GM12878 (cell line): ENCODE measurements at regions not wholly inside any gene's neighbourhood (a gene's known extent, or its start where the extent isn't known, plus 50 kb on each side); places are given as distances from the start of the nearest gene placed in this dataset.
A peak's percentile ranks its signal among the peaks of the same experiment; 100 is the strongest.
"Not testable (repeated sequence)": the region's sequence is repeated elsewhere in the genome, so short reads cannot be mapped to it uniquely, and the experiment has no call there.

ENCODE experiments used
- ATAC-seq: fragments of 200-7000 bp; cut with Tn5 transposase; 3 replicates; pipeline ENCODE4 v1.9.1; 2020; ENCODE audit warnings: mild to moderate bottlenecking, moderate library complexity
- BruUV-seq: library from RNA; stranded (reverse); fragments of 400-500 nt; replicated peaks from 2 replicates; lab custom pipeline; 2021; lab: Mats Ljungman, UMichigan
- CTCF ChIA-PET: fragments of 300-600 bp; sonication (Branson Sonifier 250); formaldehyde crosslinking; extraction: SDS; loops from one replicate; lab custom pipeline; 2021; ENCODE audit warnings: inconsistent platforms; lab: Yijun Ruan, JAX
- POLR2A ChIA-PET: fragments of 350-600 bp; formaldehyde crosslinking; extraction: SDS; loops from one replicate; lab custom pipeline; 2021; ENCODE audit warnings: inconsistent platforms; lab: Charles Lee
- RAD21 ChIA-PET: fragments of 300-600 bp; sonication (Branson Sonifier 250); formaldehyde crosslinking; loops from one replicate; lab custom pipeline; 2023; ENCODE audit warnings: antibody characterized with exemption; ENCODE audit not compliant: unreplicated experiment; lab: Charles Lee
- SMC1A ChIA-PET: fragments of 300-600 bp; sonication (Branson Sonifier 250); formaldehyde crosslinking; loops from one replicate; lab custom pipeline; 2023; ENCODE audit not compliant: unreplicated experiment, uncharacterized antibody; lab: Charles Lee
- DNase-seq: peaks from one replicate; pipeline ENCODE4 v3.0.0-alpha.2; 2011; ENCODE audit warnings: low read depth, low spot score
- FAIRE-seq: peaks from 3 replicates; lab custom pipeline; 2011; peaks lifted over from hg19 to GRCh38; lab: Jason Lieb, UNC
- H2AFZ ChIP-seq: 2 replicates; pipeline ENCODE4 v1.6.0; 2011; ENCODE audit warnings: low read depth, low read length, control low read depth; ENCODE audit not compliant: control insufficient read depth
- H3K27ac ChIP-seq: 2 replicates; pipeline ENCODE4 v1.5.1; 2011; ENCODE audit warnings: control low read depth; ENCODE audit not compliant: control insufficient read depth, insufficient read depth
- H3K27me3 ChIP-seq, 2 experiments: replicated peaks in 1 of 2; 2 replicates each; pipeline versions ENCODE4 v1.6.0 to v1.6.1; 2011; ENCODE audit warnings: low read length in 1 of 2; ENCODE audit not compliant: control insufficient read depth in 2 of 2, insufficient read depth in 2 of 2
- H3K36me3 ChIP-seq, 2 experiments: 2 replicates each; pipeline ENCODE4 v1.5.1; 2011; ENCODE audit warnings: low read length in 1 of 2; ENCODE audit not compliant: control insufficient read depth in 2 of 2, insufficient read depth in 2 of 2
- H3K4me1 ChIP-seq: 2 replicates; pipeline ENCODE4 v1.6.1; 2011; ENCODE audit warnings: mild to moderate bottlenecking, low read length, moderate library complexity, mixed read lengths; ENCODE audit not compliant: control insufficient read depth, insufficient read depth
- H3K4me2 ChIP-seq: 2 replicates; pipeline ENCODE4 v1.6.0; 2011; ENCODE audit warnings: control low read depth; ENCODE audit not compliant: control insufficient read depth, insufficient read depth
- H3K4me3 ChIP-seq: fragments of 200-600 bp; sonication (generic); 2 replicates; pipeline ENCODE4 v1.5.1; 2016
- H3K79me2 ChIP-seq: 2 replicates; pipeline ENCODE4 v1.6.0; 2011; ENCODE audit warnings: low read length; ENCODE audit not compliant: control insufficient read depth, insufficient read depth
- H3K9ac ChIP-seq: 2 replicates; pipeline ENCODE4 v1.8.0; 2011; ENCODE audit warnings: low read length, control low read depth, mixed read lengths; ENCODE audit not compliant: control insufficient read depth, insufficient read depth
- H3K9me3 ChIP-seq: replicated peaks from 3 replicates; pipeline ENCODE4 v1.5.1; 2011; ENCODE audit warnings: mild to moderate bottlenecking, low read length; ENCODE audit not compliant: control insufficient read depth, insufficient read depth
- H4K20me1 ChIP-seq: 2 replicates; pipeline ENCODE4 v1.6.0; 2011; ENCODE audit not compliant: control insufficient read depth, insufficient read depth
- ETV6 ChIP-seq, 2 experiments: fragments of 450-650 bp in 1 of 2; IDR thresholded peaks in 1 of 2; conservative IDR thresholded peaks in 1 of 2; 2 replicates each; pipeline ENCODE4 v1.6.1; 2014; ENCODE audit warnings: antibody characterized with exemption in 1 of 2, borderline replicate concordance in 1 of 2, low read depth in 1 of 2, mild to moderate bottlenecking in 1 of 2, moderate library complexity in 1 of 2
- NFXL1 ChIP-seq: fragments of 450-650 bp; IDR thresholded peaks from 2 replicates; pipeline ENCODE4 v1.6.1; 2017; ENCODE audit warnings: antibody characterized with exemption, mild to moderate bottlenecking, borderline replicate concordance
- POLR2A ChIP-seq: IDR thresholded peaks from 2 replicates; pipeline ENCODE4 v1.6.1; 2011; ENCODE audit warnings: low read depth, mild to moderate bottlenecking, low read length
- SPI1 ChIP-seq: IDR thresholded peaks from 2 replicates; pipeline ENCODE4 v1.6.1; 2011; ENCODE audit warnings: low read depth, mild to moderate bottlenecking, low read length, moderate library complexity, borderline replicate concordance; ENCODE audit not compliant: insufficient read depth
- YBX1 ChIP-seq: fragments of 450-650 bp; IDR thresholded peaks from 2 replicates; pipeline ENCODE4 v1.6.1; 2016; ENCODE audit warnings: antibody characterized with exemption
- WGBS: methylation state at CpG from one replicate; pipeline ENCODE4 v1.1.6; 2016; ENCODE audit warnings: low lambda C conversion rate; ENCODE audit not compliant: insufficient replicate concordance, insufficient coverage; ENCODE audit errors: missing lambda C conversion rate; 5-methylcytosine and 5-hydroxymethylcytosine counted together
- in situ Hi-C: fragments of 300-500 bp; cut with MboI; formaldehyde crosslinking; loops from 9 replicates; pipeline ENCODE4 v1.14.3; 2018; ENCODE audit warnings: mixed read lengths
- intact Hi-C: fragments of 100-400 bp; cut with micrococcal nuclease; formaldehyde crosslinking; loops from one replicate; pipeline ENCODE4 v1.14.2; 2022; ENCODE audit not compliant: unreplicated experiment
- TF ChIP-seq, protein P1 (sequence below): IDR thresholded peaks from 2 replicates; pipeline ENCODE4 v1.6.1; 2011; ENCODE audit warnings: low read depth, mild to moderate bottlenecking, low read length, moderate library complexity, borderline replicate concordance; ENCODE audit errors: extremely low read depth
- TF ChIP-seq, protein P2 (sequence below): fragments of 450-650 bp; IDR thresholded peaks from 2 replicates; pipeline ENCODE4 v1.6.1; 2018; ENCODE audit warnings: borderline replicate concordance, mild to moderate bottlenecking; ENCODE audit not compliant: partially characterized antibody
- TF ChIP-seq, protein P3 (sequence below): fragments of 450-650 bp; IDR thresholded peaks from 2 replicates; pipeline ENCODE4 v1.6.1; 2016; ENCODE audit warnings: mild to moderate bottlenecking
- TF ChIP-seq, protein P4 (sequence below): IDR thresholded peaks from 2 replicates; pipeline ENCODE4 v1.6.1; 2012; ENCODE audit warnings: low read length, inconsistent platforms

DNA sequence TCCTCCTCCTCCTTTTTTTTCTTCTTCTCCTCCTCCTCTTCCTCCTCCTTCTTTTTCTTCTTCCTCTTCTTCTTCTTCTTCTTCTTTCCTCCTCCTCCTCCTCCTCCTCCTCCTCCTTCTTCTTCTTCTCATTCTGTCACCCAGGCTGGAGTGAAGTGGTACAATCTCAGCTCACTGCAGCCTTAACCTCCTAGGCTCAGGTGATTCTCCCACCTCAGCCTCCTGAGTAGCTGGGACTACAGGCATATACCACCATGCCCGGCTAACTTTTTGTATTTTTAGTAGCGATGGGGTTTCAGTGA is 81.6 kb upstream of the VGLL4 start:
- H3K27ac ChIP-seq, DNase-seq, H4K20me1 ChIP-seq, H3K4me1 ChIP-seq, CTCF ChIA-PET, RAD21 ChIA-PET, H3K36me3 ChIP-seq, intact Hi-C loops, BruUV-seq, H3K9ac ChIP-seq, H3K9me3 ChIP-seq, ATAC-seq, H3K27me3 ChIP-seq, in situ Hi-C loops, H3K4me3 ChIP-seq, H3K4me2 ChIP-seq, FAIRE-seq, H3K79me2 ChIP-seq: not testable (repeated sequence)
- POLR2A ChIA-PET = interaction anchor here (0.7 kb wide), 1 partner anchor 249 kb away, joined by 3 read pairs; no protein-coding TSS in a partner anchor
- H2AFZ ChIP-seq = peak overlapping the region; percentile 92; the same call in 1 of the 2 replicates
- WGBS = 96% methylated on average over 2 of the region's 2 CpGs
- SMC1A ChIA-PET = interaction anchor here (0.6 kb wide), 1 partner anchor 47 kb away, joined by 3 read pairs; no protein-coding TSS in a partner anchor

DNA sequence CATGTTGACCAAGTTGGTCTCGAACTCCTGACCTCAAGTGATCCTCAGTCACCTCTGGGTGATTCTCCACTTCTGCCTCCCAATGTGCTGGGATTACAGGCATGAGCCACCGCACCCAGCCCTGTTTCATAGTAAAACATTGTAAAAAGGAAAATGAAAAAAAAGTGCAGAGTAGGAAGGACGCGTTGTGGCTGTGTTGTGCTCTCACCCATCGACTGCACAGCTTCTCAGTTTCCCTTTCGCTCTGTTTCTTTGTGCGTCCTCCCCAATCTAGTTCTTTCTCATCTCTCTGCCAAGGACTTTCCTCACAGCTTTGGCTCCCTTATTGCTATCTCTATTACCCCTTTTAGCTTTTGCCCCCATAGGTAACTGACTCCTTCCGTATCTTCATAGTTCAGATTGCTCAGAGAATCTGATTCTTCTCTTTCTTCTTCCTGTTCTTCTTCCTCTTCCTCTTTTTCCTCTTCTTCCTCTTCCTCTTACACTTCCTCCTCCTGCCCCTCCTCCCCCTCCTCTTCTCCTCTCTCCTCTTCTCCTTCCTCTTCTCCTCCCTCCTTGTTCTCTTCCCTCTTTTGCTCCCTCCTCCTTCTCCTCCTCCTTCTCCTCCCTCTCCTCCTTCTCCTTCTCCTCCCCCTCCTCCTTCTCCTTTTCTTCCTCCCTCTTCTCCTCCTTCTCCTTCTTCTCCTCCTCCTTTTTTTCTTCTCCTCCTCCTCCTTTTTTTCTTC is 81.1 kb upstream of the VGLL4 start:
- peak; percentile 92 for FAIRE-seq
- no TSS peak for BruUV-seq
- 0% methylated on average over 8 of the region's 8 CpGs for WGBS
- intact Hi-C loops (no loop called here), in situ Hi-C loops (no loop called here)
- no peaks in the 10 kb centered on the region for H3K36me3 ChIP-seq
- H3K9ac ChIP-seq = peak overlapping the region; percentile 40; the same call in 1 of the 2 replicates
- H3K4me1 ChIP-seq = no peaks in the 10 kb centered on the region; the same call in 1 of the 2 replicates
- ChIA-PET CTCF (no interaction called here), POLR2A (no interaction called here), SMC1A (interaction anchor here (0.6 to 1.0 kb wide), 2 partner anchors 8 to 77 kb away, joined by 3 read pairs; no protein-coding TSS in a partner anchor), RAD21 (no interaction called here)
- no peaks in the 10 kb centered on the region for H4K20me1 ChIP-seq
- H3K4me3 ChIP-seq = peak overlapping the region; percentile 71
- ATAC-seq = peak; percentile 77
- no peaks in the 10 kb centered on the region; a peak in 1 of 4 replicates for H3K27me3 ChIP-seq
- peak; percentile 30 for DNase-seq
- no peaks in the 10 kb centered on the region for H3K9me3 ChIP-seq
- H2AFZ ChIP-seq = peak overlapping the region; percentile 92
- H3K79me2 ChIP-seq = no peaks in the 10 kb centered on the region
- H3K4me2 ChIP-seq = peak overlapping the region; percentile 92
- peak overlapping the region; percentile 31; the same call in 1 of the 2 replicates for H3K27ac ChIP-seq
- TF ChIP-seq, protein P1, sequence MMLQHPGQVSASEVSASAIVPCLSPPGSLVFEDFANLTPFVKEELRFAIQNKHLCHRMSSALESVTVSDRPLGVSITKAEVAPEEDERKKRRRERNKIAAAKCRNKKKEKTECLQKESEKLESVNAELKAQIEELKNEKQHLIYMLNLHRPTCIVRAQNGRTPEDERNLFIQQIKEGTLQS = no peak
- TF ChIP-seq, protein P2, sequence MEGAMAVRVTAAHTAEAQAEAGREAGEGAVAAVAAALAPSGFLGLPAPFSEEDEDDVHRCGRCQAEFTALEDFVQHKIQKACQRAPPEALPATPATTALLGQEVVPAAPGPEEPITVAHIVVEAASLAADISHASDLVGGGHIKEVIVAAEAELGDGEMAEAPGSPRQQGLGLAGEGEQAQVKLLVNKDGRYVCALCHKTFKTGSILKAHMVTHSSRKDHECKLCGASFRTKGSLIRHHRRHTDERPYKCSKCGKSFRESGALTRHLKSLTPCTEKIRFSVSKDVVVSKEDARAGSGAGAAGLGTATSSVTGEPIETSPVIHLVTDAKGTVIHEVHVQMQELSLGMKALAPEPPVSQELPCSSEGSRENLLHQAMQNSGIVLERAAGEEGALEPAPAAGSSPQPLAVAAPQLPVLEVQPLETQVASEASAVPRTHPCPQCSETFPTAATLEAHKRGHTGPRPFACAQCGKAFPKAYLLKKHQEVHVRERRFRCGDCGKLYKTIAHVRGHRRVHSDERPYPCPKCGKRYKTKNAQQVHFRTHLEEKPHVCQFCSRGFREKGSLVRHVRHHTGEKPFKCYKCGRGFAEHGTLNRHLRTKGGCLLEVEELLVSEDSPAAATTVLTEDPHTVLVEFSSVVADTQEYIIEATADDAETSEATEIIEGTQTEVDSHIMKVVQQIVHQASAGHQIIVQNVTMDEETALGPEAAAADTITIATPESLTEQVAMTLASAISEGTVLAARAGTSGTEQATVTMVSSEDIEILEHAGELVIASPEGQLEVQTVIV = no peak
- TF ChIP-seq, protein P3, sequence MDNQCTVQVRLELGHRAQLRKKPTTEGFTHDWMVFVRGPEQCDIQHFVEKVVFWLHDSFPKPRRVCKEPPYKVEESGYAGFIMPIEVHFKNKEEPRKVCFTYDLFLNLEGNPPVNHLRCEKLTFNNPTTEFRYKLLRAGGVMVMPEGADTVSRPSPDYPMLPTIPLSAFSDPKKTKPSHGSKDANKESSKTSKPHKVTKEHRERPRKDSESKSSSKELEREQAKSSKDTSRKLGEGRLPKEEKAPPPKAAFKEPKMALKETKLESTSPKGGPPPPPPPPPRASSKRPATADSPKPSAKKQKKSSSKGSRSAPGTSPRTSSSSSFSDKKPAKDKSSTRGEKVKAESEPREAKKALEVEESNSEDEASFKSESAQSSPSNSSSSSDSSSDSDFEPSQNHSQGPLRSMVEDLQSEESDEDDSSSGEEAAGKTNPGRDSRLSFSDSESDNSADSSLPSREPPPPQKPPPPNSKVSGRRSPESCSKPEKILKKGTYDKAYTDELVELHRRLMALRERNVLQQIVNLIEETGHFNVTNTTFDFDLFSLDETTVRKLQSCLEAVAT = no peak
- TF ChIP-seq POLR2A (peak; percentile 33; the same call in 1 of the 2 replicates), SPI1 (peak; percentile 43; the same call in 1 of the 2 replicates), ETV6 (conservative IDR thresholded peaks at IDR 0.05 in 1 of 2, IDR thresholded peaks at IDR 0.05 in 1 of 2; ENCODE audit: borderline replicate concordance in 1 of 2, low read depth in 1 of 2) (peak in 1 of 2 experiments; percentile 82; a peak in 2 of 4 replicates), YBX1 (0 out of 2 replicates have a peak, but pooled peaks have one; percentile 60), NFXL1 (no peak)
- TF ChIP-seq, protein P4, sequence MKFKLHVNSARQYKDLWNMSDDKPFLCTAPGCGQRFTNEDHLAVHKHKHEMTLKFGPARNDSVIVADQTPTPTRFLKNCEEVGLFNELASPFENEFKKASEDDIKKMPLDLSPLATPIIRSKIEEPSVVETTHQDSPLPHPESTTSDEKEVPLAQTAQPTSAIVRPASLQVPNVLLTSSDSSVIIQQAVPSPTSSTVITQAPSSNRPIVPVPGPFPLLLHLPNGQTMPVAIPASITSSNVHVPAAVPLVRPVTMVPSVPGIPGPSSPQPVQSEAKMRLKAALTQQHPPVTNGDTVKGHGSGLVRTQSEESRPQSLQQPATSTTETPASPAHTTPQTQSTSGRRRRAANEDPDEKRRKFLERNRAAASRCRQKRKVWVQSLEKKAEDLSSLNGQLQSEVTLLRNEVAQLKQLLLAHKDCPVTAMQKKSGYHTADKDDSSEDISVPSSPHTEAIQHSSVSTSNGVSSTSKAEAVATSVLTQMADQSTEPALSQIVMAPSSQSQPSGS = no peak
